ENCODE measurements at regions not wholly inside any gene's neighbourhood (a gene's known extent, or its start where the extent isn't known, plus 50 kb on each side); places are given as distances from the start of the nearest gene placed in this dataset.
A peak's percentile ranks its signal among the peaks of the same experiment; 100 is the strongest.

- Histone ChIP-seq H3K27ac (ENCODE audit: low read depth, low read length) (no peak overlapping the region), H2AFZ (ENCODE audit: low read length) (peak overlapping the region; percentile 59), H3K4me3 (ENCODE audit: insufficient read depth, low read length) (no peak overlapping the region), H3K36me3 (ENCODE audit: insufficient read depth, low read length) (no peaks in the 10 kb centered on the region), H3K4me1 (ENCODE audit: insufficient read depth, low read length) (peaks cover 6% of the 10 kb centered on the region), H3K27me3 (ENCODE audit: insufficient read depth, low read length) (no peaks in the 10 kb centered on the region), H3K9me3 (ENCODE audit: low read depth, low read length) (no peaks in the 10 kb centered on the region), H3K4me2 (ENCODE audit: insufficient read depth, low read length) (no peak overlapping the region), H3K79me2 (ENCODE audit: insufficient read depth, low read length) (no peaks in the 10 kb centered on the region), H4K20me1 (ENCODE audit: insufficient read depth, low read length) (no peaks in the 10 kb centered on the region)
- DNase-seq (ENCODE audit: insufficient read length, low spot score, missing footprints): peak; percentile 67
- TF ChIP-seq CTCF (IDR thresholded peaks at IDR 0.05; ENCODE audit: extremely low read depth, low read depth, low read length): no peak
These were observed 315.3 kb downstream of the EFNB2 start for GRCh38 chr13:106220211-106220610.

GRCh38 chr13:106213028-106213757, 322.3 kb downstream of the EFNB2 start:
- H3K36me3 ChIP-seq (ENCODE audit: insufficient read depth, low read length): no peaks in the 10 kb centered on the region
- DNase-seq (ENCODE audit: insufficient read length, low spot score, missing footprints): peak; percentile 53
- H3K79me2 ChIP-seq (ENCODE audit: insufficient read depth, low read length): no peaks in the 10 kb centered on the region
- H2AFZ ChIP-seq (ENCODE audit: low read length): peak overlapping the region; percentile 35
- H3K9me3 ChIP-seq (ENCODE audit: low read depth, low read length): no peaks in the 10 kb centered on the region
- no peaks in the 10 kb centered on the region for H4K20me1 ChIP-seq (ENCODE audit: insufficient read depth, low read length)
- H3K4me3 ChIP-seq (ENCODE audit: insufficient read depth, low read length): no peak overlapping the region
- TF ChIP-seq CTCF (IDR thresholded peaks at IDR 0.05; ENCODE audit: extremely low read depth, low read depth, low read length): no peak
- no peaks in the 10 kb centered on the region for H3K4me1 ChIP-seq (ENCODE audit: insufficient read depth, low read length)
- no peak overlapping the region for H3K4me2 ChIP-seq (ENCODE audit: insufficient read depth, low read length)
- H3K27me3 ChIP-seq (ENCODE audit: insufficient read depth, low read length): no peaks in the 10 kb centered on the region
- no peak overlapping the region for H3K27ac ChIP-seq (ENCODE audit: low read depth, low read length)

- H3K4me2 ChIP-seq (ENCODE audit: insufficient read depth, low read length): no peak overlapping the region
- H3K27me3 ChIP-seq (ENCODE audit: insufficient read depth, low read length): no peaks in the 10 kb centered on the region
- no peak overlapping the region for H3K4me3 ChIP-seq (ENCODE audit: insufficient read depth, low read length)
- H3K27ac ChIP-seq (ENCODE audit: low read depth, low read length): no peak overlapping the region
- H2AFZ ChIP-seq (ENCODE audit: low read length): peak overlapping the region; percentile 35
- no peak for DNase-seq (ENCODE audit: insufficient read length, low spot score, missing footprints)
- no peaks in the 10 kb centered on the region for H3K36me3 ChIP-seq (ENCODE audit: insufficient read depth, low read length)
- H3K9me3 ChIP-seq (ENCODE audit: low read depth, low read length): no peaks in the 10 kb centered on the region
- H3K4me1 ChIP-seq (ENCODE audit: insufficient read depth, low read length): peaks cover 2% of the 10 kb centered on the region
- H4K20me1 ChIP-seq (ENCODE audit: insufficient read depth, low read length): no peaks in the 10 kb centered on the region
- H3K79me2 ChIP-seq (ENCODE audit: insufficient read depth, low read length): no peaks in the 10 kb centered on the region
- TF ChIP-seq CTCF (IDR thresholded peaks at IDR 0.05; ENCODE audit: extremely low read depth, low read depth, low read length): no peak
These were observed 323.0 kb downstream of the EFNB2 start for GRCh38 chr13:106212386-106213010.

GRCh38 chr13:106210324-106210723, 325.1 kb downstream of the EFNB2 start:
- DNase-seq (ENCODE audit: insufficient read length, low spot score, missing footprints): no peak
- no peaks in the 10 kb centered on the region for H3K79me2 ChIP-seq (ENCODE audit: insufficient read depth, low read length)
- no peak overlapping the region for H3K27ac ChIP-seq (ENCODE audit: low read depth, low read length)
- H2AFZ ChIP-seq (ENCODE audit: low read length): no peak overlapping the region
- no peak overlapping the region for H3K4me3 ChIP-seq (ENCODE audit: insufficient read depth, low read length)
- H3K27me3 ChIP-seq (ENCODE audit: insufficient read depth, low read length): no peaks in the 10 kb centered on the region
- TF ChIP-seq CTCF (IDR thresholded peaks at IDR 0.05; ENCODE audit: extremely low read depth, low read depth, low read length): no peak
- H3K9me3 ChIP-seq (ENCODE audit: low read depth, low read length): no peaks in the 10 kb centered on the region
- no peak overlapping the region for H3K4me2 ChIP-seq (ENCODE audit: insufficient read depth, low read length)
- H4K20me1 ChIP-seq (ENCODE audit: insufficient read depth, low read length): no peaks in the 10 kb centered on the region
- no peaks in the 10 kb centered on the region for H3K36me3 ChIP-seq (ENCODE audit: insufficient read depth, low read length)
- H3K4me1 ChIP-seq (ENCODE audit: insufficient read depth, low read length): peaks cover 2% of the 10 kb centered on the region

Data from osteoblast (primary cell).